ENCODE measurements at regions not wholly inside any gene's neighbourhood (a gene's known extent, or its start where the extent isn't known, plus 50 kb on each side); places are given as distances from the start of the nearest gene placed in this dataset.

DNA sequence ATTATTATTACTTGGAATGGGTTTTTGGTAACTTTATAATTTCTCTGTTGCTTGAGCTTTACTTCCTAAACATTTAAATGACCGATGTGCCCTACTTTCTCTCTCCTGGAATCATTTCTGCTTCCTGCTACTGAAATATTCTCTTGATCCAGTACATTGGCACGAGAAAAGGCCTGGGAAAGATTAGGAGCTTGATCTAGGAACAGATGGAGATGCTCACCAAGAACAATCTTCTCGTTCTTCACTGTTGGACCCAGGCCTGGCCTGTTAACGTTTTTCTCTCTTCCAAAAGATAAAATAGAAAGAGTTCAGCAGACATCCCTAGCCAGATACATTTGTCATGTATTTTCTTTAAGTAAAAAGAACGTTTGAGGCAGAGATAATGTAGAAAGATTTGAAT, 1356.8 kb upstream of the CRIM1 start:
- TF ChIP-seq, protein P1, sequence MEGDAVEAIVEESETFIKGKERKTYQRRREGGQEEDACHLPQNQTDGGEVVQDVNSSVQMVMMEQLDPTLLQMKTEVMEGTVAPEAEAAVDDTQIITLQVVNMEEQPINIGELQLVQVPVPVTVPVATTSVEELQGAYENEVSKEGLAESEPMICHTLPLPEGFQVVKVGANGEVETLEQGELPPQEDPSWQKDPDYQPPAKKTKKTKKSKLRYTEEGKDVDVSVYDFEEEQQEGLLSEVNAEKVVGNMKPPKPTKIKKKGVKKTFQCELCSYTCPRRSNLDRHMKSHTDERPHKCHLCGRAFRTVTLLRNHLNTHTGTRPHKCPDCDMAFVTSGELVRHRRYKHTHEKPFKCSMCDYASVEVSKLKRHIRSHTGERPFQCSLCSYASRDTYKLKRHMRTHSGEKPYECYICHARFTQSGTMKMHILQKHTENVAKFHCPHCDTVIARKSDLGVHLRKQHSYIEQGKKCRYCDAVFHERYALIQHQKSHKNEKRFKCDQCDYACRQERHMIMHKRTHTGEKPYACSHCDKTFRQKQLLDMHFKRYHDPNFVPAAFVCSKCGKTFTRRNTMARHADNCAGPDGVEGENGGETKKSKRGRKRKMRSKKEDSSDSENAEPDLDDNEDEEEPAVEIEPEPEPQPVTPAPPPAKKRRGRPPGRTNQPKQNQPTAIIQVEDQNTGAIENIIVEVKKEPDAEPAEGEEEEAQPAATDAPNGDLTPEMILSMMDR (IDR thresholded peaks at IDR 0.05), result no peak
- TF ChIP-seq POLR2A (IDR thresholded peaks at IDR 0.05), result no peak

All from right lobe of liver (tissue), 4 donors.